Karpas-422 (cell line): ENCODE measurements at regions not wholly inside any gene's neighbourhood (a gene's known extent, or its start where the extent isn't known, plus 50 kb on each side); places are given as distances from the start of the nearest gene placed in this dataset.

Source experiments
- DNase-seq: peaks from one replicate; pipeline ENCODE4 v3.0.0-alpha.2; 2015
- H2AFZ ChIP-seq: fragments of 200-600 bp; sonication (generic); 2 replicates; pipeline ENCODE4 v1.6.1; 2014; ENCODE audit warnings: antibody characterized with exemption, low read length, mixed read lengths
- H3K27ac ChIP-seq: fragments of 200-600 bp; sonication (generic); 2 replicates; pipeline ENCODE4 v1.5.1; 2014; ENCODE audit warnings: mild to moderate bottlenecking, low read length, moderate library complexity
- H3K27me3 ChIP-seq: fragments of 200-600 bp; sonication (generic); 2 replicates; pipeline ENCODE4 v1.6.1; 2014; ENCODE audit warnings: low read length, mixed read lengths
- H3K36me3 ChIP-seq: fragments of 200-600 bp; sonication (generic); 2 replicates; pipeline ENCODE4 v1.6.1; 2014; ENCODE audit warnings: low read length, mixed read lengths; ENCODE audit not compliant: insufficient read depth
- H3K4me1 ChIP-seq: fragments of 200-600 bp; sonication (generic); 2 replicates; pipeline ENCODE4 v1.6.1; 2014; ENCODE audit warnings: mild to moderate bottlenecking, low read length, mixed read lengths
- H3K4me2 ChIP-seq: fragments of 200-600 bp; sonication (generic); 2 replicates; pipeline ENCODE4 v1.6.1; 2014; ENCODE audit warnings: low read length, low read depth, mild to moderate bottlenecking; ENCODE audit not compliant: poor library complexity, severe bottlenecking
- H3K4me3 ChIP-seq: fragments of 200-600 bp; sonication (generic); 2 replicates; pipeline ENCODE4 v1.5.1; 2014; ENCODE audit warnings: mild to moderate bottlenecking, antibody characterized with exemption, low read length, mixed read lengths
- H3K79me2 ChIP-seq: fragments of 200-600 bp; sonication (generic); 2 replicates; pipeline ENCODE4 v1.6.1; 2014; ENCODE audit warnings: mild to moderate bottlenecking, low read length, mixed read lengths
- H3K9ac ChIP-seq: fragments of 200-600 bp; sonication (generic); 2 replicates; pipeline ENCODE4 v1.6.0; 2014; ENCODE audit warnings: low read length
- H3K9me2 ChIP-seq: fragments of 200-600 bp; sonication (generic), shearing (Covaris generic); replicated peaks from 2 replicates; pipeline ENCODE4 v1.6.0; 2014; ENCODE audit warnings: mild to moderate bottlenecking, low read length, moderate library complexity; ENCODE audit not compliant: insufficient read depth
- H3K9me3 ChIP-seq: fragments of 300-700, 200-600 bp; sonication (generic); 2 replicates; pipeline ENCODE4 v1.6.1; 2014; ENCODE audit warnings: low read length, mixed read lengths
- H4K20me1 ChIP-seq: fragments of 200-600 bp; sonication (generic); 2 replicates; pipeline ENCODE4 v1.6.1; 2014; ENCODE audit warnings: mild to moderate bottlenecking, antibody characterized with exemption, low read length, low read depth; ENCODE audit not compliant: insufficient read depth

DNA sequence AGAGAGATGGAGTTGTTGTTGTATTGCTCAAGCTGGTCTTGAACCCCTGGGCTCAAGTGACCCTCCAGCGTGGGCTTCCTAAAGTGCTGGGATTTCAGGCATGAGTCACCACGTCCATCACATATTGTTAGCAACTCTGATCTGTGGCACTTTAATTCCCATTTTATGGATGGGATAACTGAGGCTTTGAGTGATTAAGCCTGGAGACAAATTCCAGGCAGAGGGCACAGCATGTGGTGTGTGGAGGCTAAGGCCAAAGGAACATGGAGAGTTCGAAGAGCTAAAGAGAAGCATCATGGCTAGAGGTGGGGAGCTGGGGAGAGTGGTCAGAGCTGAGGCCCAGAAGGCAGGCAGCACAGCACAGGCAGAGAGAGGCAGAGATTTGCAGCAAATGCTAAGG, 458.4 kb downstream of the XPNPEP1 start:
- H3K27me3 ChIP-seq: no peaks in the 10 kb centered on the region
- no peak overlapping the region for H2AFZ ChIP-seq
- H3K27ac ChIP-seq: no peak overlapping the region
- no peaks in the 10 kb centered on the region for H3K4me1 ChIP-seq
- H4K20me1 ChIP-seq: no peaks in the 10 kb centered on the region
- H3K79me2 ChIP-seq: no peaks in the 10 kb centered on the region
- no peaks in the 10 kb centered on the region for H3K9me3 ChIP-seq
- H3K9ac ChIP-seq: no peak overlapping the region
- no peaks in the 10 kb centered on the region for H3K9me2 ChIP-seq
- no peak for DNase-seq
- no peak overlapping the region for H3K4me3 ChIP-seq
- no peak overlapping the region for H3K4me2 ChIP-seq
- H3K36me3 ChIP-seq: no peaks in the 10 kb centered on the region

DNA sequence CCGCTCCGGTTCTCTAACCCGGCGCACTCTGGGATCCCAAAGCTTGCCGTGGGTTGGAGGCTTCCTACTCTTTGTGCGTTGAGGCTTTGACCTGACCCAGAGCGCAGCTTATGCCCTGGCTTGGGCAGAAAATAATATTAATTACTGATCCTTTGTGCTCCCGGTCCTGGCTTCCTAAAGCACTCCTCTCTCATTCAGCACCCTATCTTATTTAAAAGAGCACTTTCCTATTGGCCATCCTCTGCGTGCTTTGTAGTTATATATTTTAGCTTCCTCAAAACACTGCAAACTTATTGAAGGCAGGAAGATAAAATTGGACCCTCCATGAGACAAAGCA, 466.0 kb downstream of the XPNPEP1 start:
- DNase-seq: no peak

DNA sequence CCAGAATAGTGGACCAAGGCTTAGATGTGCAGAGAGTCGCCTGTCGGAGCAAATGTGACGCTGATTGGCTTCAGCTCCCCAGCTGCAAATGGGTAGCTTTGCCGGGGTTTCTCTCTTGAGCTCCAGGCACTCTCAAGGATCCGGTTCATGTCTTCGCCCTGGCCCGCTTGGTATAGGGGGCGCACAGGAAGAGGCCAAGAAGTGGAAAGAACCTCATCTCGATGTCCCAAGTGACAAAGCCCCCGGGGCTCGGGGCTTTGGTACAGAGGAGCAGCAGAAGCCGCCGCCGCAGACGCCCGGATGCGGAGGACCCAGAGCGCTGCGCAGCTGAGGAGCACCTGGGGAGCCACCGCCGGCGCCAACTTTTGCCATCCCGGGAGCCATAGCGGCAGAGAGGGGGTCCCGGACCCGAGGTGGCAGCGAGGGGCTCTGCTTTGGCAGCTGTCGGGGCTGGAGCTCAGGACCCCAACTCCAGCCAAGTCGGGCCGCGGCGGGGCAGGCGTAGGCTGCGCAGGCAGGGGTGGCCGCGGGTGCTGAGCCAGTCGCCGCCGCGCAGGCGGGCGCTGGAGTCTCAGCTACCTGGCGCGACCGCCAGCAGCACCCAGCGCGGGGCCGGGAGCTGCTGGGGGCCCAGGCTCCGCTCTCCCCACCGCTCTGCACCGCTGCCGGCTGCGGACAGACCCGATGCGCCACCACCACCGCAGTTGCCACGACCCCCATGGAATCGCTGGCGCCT, 466.6 kb downstream of the XPNPEP1 start:
- Histone ChIP-seq H3K9ac (no peak overlapping the region), H3K9me2 (no peaks in the 10 kb centered on the region), H3K4me2 (no peak overlapping the region), H2AFZ (no peak overlapping the region), H3K4me1 (no peaks in the 10 kb centered on the region), H3K9me3 (no peaks in the 10 kb centered on the region), H3K36me3 (no peaks in the 10 kb centered on the region), H3K79me2 (no peaks in the 10 kb centered on the region), H3K4me3 (no peak overlapping the region), H4K20me1 (no peaks in the 10 kb centered on the region), H3K27me3 (no peaks in the 10 kb centered on the region), H3K27ac (no peak overlapping the region)
- DNase-seq: no peak

More for the DNA sequence above, 466.0 kb downstream of the XPNPEP1 start:
- no peak overlapping the region for H3K27ac ChIP-seq
- no peaks in the 10 kb centered on the region for H3K4me1 ChIP-seq
- H3K27me3 ChIP-seq: no peaks in the 10 kb centered on the region
- H4K20me1 ChIP-seq: no peaks in the 10 kb centered on the region
- no peak overlapping the region for H3K4me2 ChIP-seq
- no peaks in the 10 kb centered on the region for H3K9me2 ChIP-seq
- no peak overlapping the region for H3K4me3 ChIP-seq
- H2AFZ ChIP-seq: no peak overlapping the region
- no peaks in the 10 kb centered on the region for H3K36me3 ChIP-seq
- no peak overlapping the region for H3K9ac ChIP-seq
- no peaks in the 10 kb centered on the region for H3K79me2 ChIP-seq
- no peaks in the 10 kb centered on the region for H3K9me3 ChIP-seq

DNA sequence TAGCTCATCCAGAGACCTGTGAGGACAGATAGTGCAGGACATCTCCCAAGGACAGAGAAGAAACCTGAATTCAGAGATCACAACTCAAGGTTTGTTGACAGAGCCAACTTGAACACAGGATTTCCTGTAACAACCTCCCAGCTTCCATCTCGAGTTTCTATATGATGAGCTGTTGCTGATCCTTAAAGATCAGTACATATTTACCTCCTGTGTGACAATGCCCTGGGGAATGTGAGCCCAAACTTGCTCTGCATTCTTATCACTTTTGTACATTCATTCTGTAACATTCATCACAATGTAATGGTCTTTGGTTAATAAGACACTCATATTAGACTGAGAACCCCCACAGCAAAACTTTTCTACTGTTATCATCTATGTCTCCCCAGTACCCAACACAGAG, 468.6 kb downstream of the XPNPEP1 start:
- H3K4me3 ChIP-seq: no peak overlapping the region
- H3K9me3 ChIP-seq: no peaks in the 10 kb centered on the region
- no peak overlapping the region for H3K4me2 ChIP-seq
- no peaks in the 10 kb centered on the region for H3K36me3 ChIP-seq
- no peaks in the 10 kb centered on the region for H3K27me3 ChIP-seq
- DNase-seq: no peak
- no peaks in the 10 kb centered on the region for H3K79me2 ChIP-seq
- H3K9me2 ChIP-seq: no peaks in the 10 kb centered on the region
- no peak overlapping the region for H3K9ac ChIP-seq
- H3K4me1 ChIP-seq: no peaks in the 10 kb centered on the region
- H3K27ac ChIP-seq: no peak overlapping the region
- no peaks in the 10 kb centered on the region for H4K20me1 ChIP-seq
- no peak overlapping the region for H2AFZ ChIP-seq

DNA sequence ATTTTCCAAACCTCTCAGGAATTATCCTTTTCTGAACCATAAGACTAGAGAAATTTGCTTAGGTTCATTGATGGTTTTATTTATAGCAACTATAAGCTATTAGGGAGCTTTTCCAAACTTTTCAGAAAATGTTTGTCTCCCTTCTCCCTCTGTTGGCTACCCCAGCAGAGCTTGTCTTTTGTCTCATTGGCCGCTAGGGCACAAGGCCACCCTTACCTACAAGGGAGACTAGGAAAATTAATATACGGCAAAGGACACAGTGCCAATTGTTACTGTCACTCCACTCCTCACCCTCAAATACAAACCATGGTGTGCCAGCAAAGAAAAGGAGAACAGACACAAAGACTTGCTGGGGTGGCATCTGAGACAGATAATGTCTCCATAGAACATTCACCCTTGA, 471.4 kb downstream of the XPNPEP1 start:
- no peak for DNase-seq
- Histone ChIP-seq H4K20me1 (no peaks in the 10 kb centered on the region), H2AFZ (no peak overlapping the region)

DNA sequence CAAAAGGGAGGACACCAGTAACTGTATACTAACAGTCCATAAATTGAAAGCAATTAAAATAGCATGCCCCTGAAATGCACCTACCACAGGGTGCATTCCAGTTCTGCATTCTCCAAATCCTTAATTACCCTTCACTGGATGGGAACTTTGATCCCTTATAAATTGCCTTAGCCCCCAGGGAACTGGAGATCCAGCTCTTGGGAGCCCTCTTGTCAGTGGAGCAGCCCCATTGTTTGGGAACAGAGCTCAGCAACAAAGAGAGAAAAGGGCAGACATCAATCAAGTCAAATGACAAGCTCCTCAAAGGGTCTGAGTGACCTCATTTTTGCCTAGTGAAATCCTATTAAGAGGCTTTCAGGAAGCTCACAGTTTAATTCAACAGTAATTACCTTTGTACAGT, 472.6 kb downstream of the XPNPEP1 start:
- Histone ChIP-seq H3K9ac (no peak overlapping the region), H3K9me2 (no peaks in the 10 kb centered on the region), H3K9me3 (no peaks in the 10 kb centered on the region), H3K27ac (no peak overlapping the region), H3K4me1 (no peaks in the 10 kb centered on the region), H3K4me2 (no peak overlapping the region), H3K79me2 (no peaks in the 10 kb centered on the region), H3K36me3 (no peaks in the 10 kb centered on the region), H4K20me1 (no peaks in the 10 kb centered on the region), H3K27me3 (no peaks in the 10 kb centered on the region), H2AFZ (no peak overlapping the region), H3K4me3 (no peak overlapping the region)
- no peak for DNase-seq

More for the DNA sequence above, 471.4 kb downstream of the XPNPEP1 start:
- Histone ChIP-seq H3K4me1 (no peaks in the 10 kb centered on the region), H3K27me3 (no peaks in the 10 kb centered on the region), H3K27ac (no peak overlapping the region), H3K36me3 (no peaks in the 10 kb centered on the region), H3K4me3 (no peak overlapping the region), H3K9ac (no peak overlapping the region), H3K9me3 (no peaks in the 10 kb centered on the region), H3K4me2 (no peak overlapping the region), H3K9me2 (no peaks in the 10 kb centered on the region), H3K79me2 (no peaks in the 10 kb centered on the region)

DNA sequence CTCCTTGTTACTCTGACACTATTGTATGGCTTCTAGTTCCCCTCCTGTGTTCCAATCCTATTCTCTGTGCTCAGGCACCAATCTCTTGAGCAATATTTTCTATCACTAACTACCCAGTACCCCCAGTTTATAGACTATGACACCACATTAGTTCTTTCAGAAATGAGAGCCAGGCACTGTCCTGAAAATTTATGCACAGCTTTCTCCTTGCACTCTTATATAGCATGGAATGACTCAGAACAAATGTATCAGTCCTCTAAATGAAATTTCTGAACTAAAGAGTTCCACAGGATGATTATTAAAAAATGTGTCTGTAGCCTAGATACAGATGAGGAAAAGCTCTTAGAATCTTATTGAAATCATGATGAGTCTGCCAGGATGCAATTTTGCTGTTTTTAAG, 489.9 kb downstream of the XPNPEP1 start:
- Histone ChIP-seq H3K4me1 (no peaks in the 10 kb centered on the region), H3K9me2 (no peaks in the 10 kb centered on the region), H3K4me2 (no peak overlapping the region), H2AFZ (no peak overlapping the region), H4K20me1 (no peaks in the 10 kb centered on the region), H3K27ac (no peak overlapping the region), H3K27me3 (no peaks in the 10 kb centered on the region), H3K36me3 (no peaks in the 10 kb centered on the region), H3K9me3 (no peaks in the 10 kb centered on the region), H3K9ac (no peak overlapping the region), H3K79me2 (no peaks in the 10 kb centered on the region), H3K4me3 (no peak overlapping the region)
- no peak for DNase-seq

DNA sequence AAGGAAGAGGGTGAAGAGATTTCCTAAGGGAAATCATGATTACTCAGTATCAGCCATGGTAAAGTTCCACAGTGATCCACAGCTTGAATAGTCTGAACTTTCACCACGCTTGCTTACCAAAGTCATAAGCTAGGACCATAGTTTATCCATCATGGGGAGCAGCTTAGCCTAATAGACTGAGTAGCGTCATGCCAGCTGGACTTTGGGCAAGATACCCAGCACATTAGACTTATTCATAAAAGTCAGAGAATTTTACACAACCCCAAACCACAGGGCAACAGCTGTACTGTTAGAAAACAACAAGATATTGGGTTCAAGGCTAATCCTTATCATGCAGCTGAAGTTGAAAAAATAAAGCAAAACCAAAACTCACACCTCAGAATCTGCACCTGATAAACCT, 491.0 kb downstream of the XPNPEP1 start:
- H4K20me1 ChIP-seq: no peaks in the 10 kb centered on the region
- no peak overlapping the region for H3K9ac ChIP-seq
- no peaks in the 10 kb centered on the region for H3K9me2 ChIP-seq
- no peaks in the 10 kb centered on the region for H3K27me3 ChIP-seq
- H3K79me2 ChIP-seq: no peaks in the 10 kb centered on the region
- H3K4me1 ChIP-seq: no peaks in the 10 kb centered on the region
- no peaks in the 10 kb centered on the region for H3K9me3 ChIP-seq
- no peak overlapping the region for H3K27ac ChIP-seq
- no peak overlapping the region for H3K4me3 ChIP-seq
- H3K36me3 ChIP-seq: no peaks in the 10 kb centered on the region
- no peak overlapping the region for H3K4me2 ChIP-seq
- DNase-seq: no peak
- no peak overlapping the region for H2AFZ ChIP-seq

DNA sequence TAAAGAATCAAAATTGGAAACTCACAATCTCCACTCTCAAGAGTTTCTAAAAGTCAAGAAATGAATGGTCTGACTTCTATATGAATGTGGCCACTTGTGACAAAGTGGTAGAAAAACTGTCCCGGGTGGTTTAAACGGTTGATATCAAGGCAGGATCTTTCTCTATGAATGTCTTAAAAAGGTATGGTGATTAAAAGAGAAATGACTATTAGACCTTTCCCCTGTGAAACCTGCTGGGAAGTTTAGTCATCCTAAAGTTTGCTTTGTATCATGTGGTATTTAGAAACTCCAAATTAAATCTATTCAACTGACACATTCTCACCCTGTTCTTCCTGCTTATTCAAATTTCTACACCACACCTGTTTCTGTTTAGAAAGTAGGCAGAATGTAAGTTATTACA, 492.5 kb downstream of the XPNPEP1 start:
- no peaks in the 10 kb centered on the region for H3K4me1 ChIP-seq
- H3K9me3 ChIP-seq: no peaks in the 10 kb centered on the region
- DNase-seq: no peak
- no peaks in the 10 kb centered on the region for H4K20me1 ChIP-seq
- no peak overlapping the region for H3K4me3 ChIP-seq
- H2AFZ ChIP-seq: no peak overlapping the region
- no peaks in the 10 kb centered on the region for H3K9me2 ChIP-seq
- H3K27me3 ChIP-seq: no peaks in the 10 kb centered on the region
- H3K27ac ChIP-seq: no peak overlapping the region
- no peaks in the 10 kb centered on the region for H3K36me3 ChIP-seq
- no peak overlapping the region for H3K4me2 ChIP-seq
- no peaks in the 10 kb centered on the region for H3K79me2 ChIP-seq
- no peak overlapping the region for H3K9ac ChIP-seq
